ENCODE measurements at regions not wholly inside any gene's neighbourhood (a gene's known extent, or its start where the extent isn't known, plus 50 kb on each side); places are given as distances from the start of the nearest gene placed in this dataset.

GRCh38 chr15:35298509-35298908 is 213.4 kb upstream of the NANOGP8 start:
- H3K9me3 ChIP-seq (ENCODE audit: low read length), result no peaks in the 10 kb centered on the region
- no peak overlapping the region for H3K4me2 ChIP-seq (ENCODE audit: low read length)
- no peaks in the 10 kb centered on the region for H3F3A ChIP-seq (ENCODE audit: insufficient read depth, low read length)
- H3K79me2 ChIP-seq (ENCODE audit: insufficient read depth, low read length), result no peaks in the 10 kb centered on the region
- no peaks in the 10 kb centered on the region for H3K9me2 ChIP-seq (ENCODE audit: low read depth, low read length)
- H3K27me3 ChIP-seq (ENCODE audit: insufficient read depth, low read length), result no peaks in the 10 kb centered on the region
- H3K9ac ChIP-seq (ENCODE audit: low read length), result no peak overlapping the region
- TF ChIP-seq, protein P1, sequence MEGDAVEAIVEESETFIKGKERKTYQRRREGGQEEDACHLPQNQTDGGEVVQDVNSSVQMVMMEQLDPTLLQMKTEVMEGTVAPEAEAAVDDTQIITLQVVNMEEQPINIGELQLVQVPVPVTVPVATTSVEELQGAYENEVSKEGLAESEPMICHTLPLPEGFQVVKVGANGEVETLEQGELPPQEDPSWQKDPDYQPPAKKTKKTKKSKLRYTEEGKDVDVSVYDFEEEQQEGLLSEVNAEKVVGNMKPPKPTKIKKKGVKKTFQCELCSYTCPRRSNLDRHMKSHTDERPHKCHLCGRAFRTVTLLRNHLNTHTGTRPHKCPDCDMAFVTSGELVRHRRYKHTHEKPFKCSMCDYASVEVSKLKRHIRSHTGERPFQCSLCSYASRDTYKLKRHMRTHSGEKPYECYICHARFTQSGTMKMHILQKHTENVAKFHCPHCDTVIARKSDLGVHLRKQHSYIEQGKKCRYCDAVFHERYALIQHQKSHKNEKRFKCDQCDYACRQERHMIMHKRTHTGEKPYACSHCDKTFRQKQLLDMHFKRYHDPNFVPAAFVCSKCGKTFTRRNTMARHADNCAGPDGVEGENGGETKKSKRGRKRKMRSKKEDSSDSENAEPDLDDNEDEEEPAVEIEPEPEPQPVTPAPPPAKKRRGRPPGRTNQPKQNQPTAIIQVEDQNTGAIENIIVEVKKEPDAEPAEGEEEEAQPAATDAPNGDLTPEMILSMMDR (IDR thresholded peaks at IDR 0.05; ENCODE audit: low read length), result no peak
- no peak for TF ChIP-seq EZH2 (IDR thresholded peaks at IDR 0.05; ENCODE audit: borderline replicate concordance, low read length)
- no peak overlapping the region for H2AFZ ChIP-seq (ENCODE audit: low read length)
- no peaks in the 10 kb centered on the region for H4K20me1 ChIP-seq (ENCODE audit: insufficient read depth, low read length)
- H3K36me3 ChIP-seq (ENCODE audit: insufficient read depth, low read length), result no peaks in the 10 kb centered on the region
- no peak overlapping the region for H3K27ac ChIP-seq (ENCODE audit: low read depth, low read length, poor library complexity, severe bottlenecking)
- H3K4me3 ChIP-seq (ENCODE audit: low read depth, low read length, poor library complexity, severe bottlenecking), result no peak overlapping the region
- no peaks in the 10 kb centered on the region for H3K4me1 ChIP-seq (ENCODE audit: insufficient read depth, low read length, severe bottlenecking)

DNA sequence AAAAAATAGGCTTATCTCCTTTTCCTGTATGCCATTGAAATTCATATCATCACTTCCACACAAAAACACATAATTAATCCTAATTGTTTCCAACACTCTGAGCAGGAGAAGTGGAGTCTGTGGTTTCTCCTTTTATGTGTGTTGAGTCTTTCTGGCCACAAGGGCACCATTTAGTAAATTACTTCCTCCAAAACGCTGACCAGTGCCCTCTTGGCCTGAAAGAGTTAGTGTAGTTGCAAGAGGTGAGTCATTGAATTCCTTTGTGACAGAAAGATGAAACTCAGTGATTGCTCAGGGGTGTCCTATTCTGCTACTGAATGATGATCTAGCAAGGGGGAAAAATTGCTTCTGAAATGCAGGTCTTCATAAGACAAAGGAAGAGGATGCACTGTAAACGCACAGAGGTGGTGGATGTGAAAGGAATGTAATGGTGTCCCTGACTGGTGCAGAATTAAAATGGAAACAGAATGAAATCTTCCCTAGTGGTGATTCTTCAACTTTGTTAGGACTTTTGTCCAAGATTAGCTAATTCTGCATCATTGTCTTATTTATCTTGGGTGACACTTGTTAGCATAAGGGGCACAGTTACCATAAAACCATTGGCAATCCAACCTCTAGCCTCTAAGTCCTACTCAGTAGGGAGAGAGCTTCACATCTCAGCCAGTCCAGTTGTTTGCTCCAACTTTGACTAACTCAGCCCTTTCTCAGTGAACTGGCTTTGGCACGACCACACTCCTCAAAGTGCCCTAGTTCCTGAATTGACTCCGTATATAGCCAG is 208.4 kb upstream of the NANOGP8 start:
- no peak overlapping the region for H3K4me3 ChIP-seq (ENCODE audit: low read depth, low read length, poor library complexity, severe bottlenecking)
- H3K27me3 ChIP-seq (ENCODE audit: insufficient read depth, low read length), result no peaks in the 10 kb centered on the region
- no peaks in the 10 kb centered on the region for H3F3A ChIP-seq (ENCODE audit: insufficient read depth, low read length)
- TF ChIP-seq, protein P1 (IDR thresholded peaks at IDR 0.05; ENCODE audit: low read length), result no peak
- TF ChIP-seq EZH2 (IDR thresholded peaks at IDR 0.05; ENCODE audit: borderline replicate concordance, low read length), result no peak
- H3K9ac ChIP-seq (ENCODE audit: low read length), result no peak overlapping the region
- H4K20me1 ChIP-seq (ENCODE audit: insufficient read depth, low read length), result no peaks in the 10 kb centered on the region
- H3K9me3 ChIP-seq (ENCODE audit: low read length), result no peaks in the 10 kb centered on the region
- no peak overlapping the region for H2AFZ ChIP-seq (ENCODE audit: low read length)
- H3K36me3 ChIP-seq (ENCODE audit: insufficient read depth, low read length), result no peaks in the 10 kb centered on the region
- H3K4me1 ChIP-seq (ENCODE audit: insufficient read depth, low read length, severe bottlenecking), result no peaks in the 10 kb centered on the region
- no peaks in the 10 kb centered on the region for H3K9me2 ChIP-seq (ENCODE audit: low read depth, low read length)
- H3K4me2 ChIP-seq (ENCODE audit: low read length), result no peak overlapping the region
- H3K27ac ChIP-seq (ENCODE audit: low read depth, low read length, poor library complexity, severe bottlenecking), result no peak overlapping the region
- H3K79me2 ChIP-seq (ENCODE audit: insufficient read depth, low read length), result no peaks in the 10 kb centered on the region

DNA sequence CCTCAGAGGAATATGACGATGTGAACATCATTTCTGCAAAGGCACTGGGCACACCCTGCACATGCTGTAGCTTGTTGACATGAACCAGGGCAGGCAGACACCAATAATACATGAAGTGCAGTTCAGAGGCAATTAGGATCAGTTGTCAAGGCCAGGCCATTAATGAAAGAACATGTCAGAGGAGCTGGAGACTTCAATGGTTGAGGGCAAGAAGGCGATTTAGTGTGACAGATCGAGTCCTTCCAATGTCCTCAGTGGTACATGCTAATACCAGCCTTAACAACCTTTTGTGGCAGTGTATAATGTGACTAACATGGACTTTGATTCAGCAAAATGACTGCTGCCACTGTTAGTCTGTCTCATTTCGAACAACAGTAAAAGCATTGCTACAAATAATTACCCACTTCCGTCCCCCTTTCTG is 205.2 kb upstream of the NANOGP8 start:
- H3K4me1 ChIP-seq (ENCODE audit: insufficient read depth, low read length, severe bottlenecking), result no peaks in the 10 kb centered on the region
- no peaks in the 10 kb centered on the region for H3K27me3 ChIP-seq (ENCODE audit: insufficient read depth, low read length)
- no peak overlapping the region for H3K4me3 ChIP-seq (ENCODE audit: low read depth, low read length, poor library complexity, severe bottlenecking)
- no peak overlapping the region for H3K27ac ChIP-seq (ENCODE audit: low read depth, low read length, poor library complexity, severe bottlenecking)
- no peaks in the 10 kb centered on the region for H3K79me2 ChIP-seq (ENCODE audit: insufficient read depth, low read length)
- H3K4me2 ChIP-seq (ENCODE audit: low read length), result no peak overlapping the region
- H3K9ac ChIP-seq (ENCODE audit: low read length), result no peak overlapping the region
- no peaks in the 10 kb centered on the region for H4K20me1 ChIP-seq (ENCODE audit: insufficient read depth, low read length)
- H3K9me2 ChIP-seq (ENCODE audit: low read depth, low read length), result no peaks in the 10 kb centered on the region
- H3K9me3 ChIP-seq (ENCODE audit: low read length), result no peaks in the 10 kb centered on the region
- no peaks in the 10 kb centered on the region for H3K36me3 ChIP-seq (ENCODE audit: insufficient read depth, low read length)
- TF ChIP-seq EZH2 (IDR thresholded peaks at IDR 0.05; ENCODE audit: borderline replicate concordance, low read length), result no peak
- H2AFZ ChIP-seq (ENCODE audit: low read length), result no peak overlapping the region
- no peaks in the 10 kb centered on the region for H3F3A ChIP-seq (ENCODE audit: insufficient read depth, low read length)

Data from OCI-LY1 (cell line).